ENCODE measurements at regions not wholly inside any gene's neighbourhood (a gene's known extent, or its start where the extent isn't known, plus 50 kb on each side); places are given as distances from the start of the nearest gene placed in this dataset.

DNA sequence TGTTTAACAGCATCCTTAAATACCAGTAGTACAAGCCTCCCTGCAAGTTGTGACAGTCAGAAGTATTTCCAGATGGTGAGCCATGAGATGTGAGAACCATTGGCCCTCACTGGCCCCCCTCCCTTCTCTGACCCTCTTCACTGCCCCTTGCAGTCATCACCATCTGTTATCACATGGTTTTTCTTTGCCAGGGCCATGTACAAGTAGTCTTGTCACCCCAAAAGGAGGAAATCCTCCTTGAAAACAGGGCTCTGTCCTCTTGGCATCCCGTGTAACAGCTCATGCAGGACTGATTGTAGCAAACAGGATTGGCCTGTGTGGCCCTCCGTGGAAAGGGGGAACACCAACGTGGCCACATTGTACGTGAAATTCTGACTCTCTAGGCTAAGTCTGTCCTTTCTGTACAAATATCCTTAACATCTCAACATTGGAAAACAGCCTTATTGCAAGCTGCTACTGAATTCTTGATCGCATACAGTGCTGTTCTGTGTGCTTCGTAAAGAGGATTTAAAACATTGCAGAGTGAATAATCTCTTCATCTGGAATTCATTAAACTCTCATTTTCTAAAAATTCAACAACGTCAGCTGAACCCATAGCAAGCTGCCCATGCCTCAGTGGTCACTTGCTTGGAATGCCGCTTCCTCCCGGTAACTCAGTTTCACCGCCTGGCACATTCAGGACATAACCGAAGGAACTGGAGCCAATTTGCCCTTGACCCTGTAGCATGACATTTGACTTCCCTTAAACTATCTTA is 171.7 kb downstream of the ATPSCKMT start:
- intact Hi-C loops (cut with DNase I) = no loop called here

DNA sequence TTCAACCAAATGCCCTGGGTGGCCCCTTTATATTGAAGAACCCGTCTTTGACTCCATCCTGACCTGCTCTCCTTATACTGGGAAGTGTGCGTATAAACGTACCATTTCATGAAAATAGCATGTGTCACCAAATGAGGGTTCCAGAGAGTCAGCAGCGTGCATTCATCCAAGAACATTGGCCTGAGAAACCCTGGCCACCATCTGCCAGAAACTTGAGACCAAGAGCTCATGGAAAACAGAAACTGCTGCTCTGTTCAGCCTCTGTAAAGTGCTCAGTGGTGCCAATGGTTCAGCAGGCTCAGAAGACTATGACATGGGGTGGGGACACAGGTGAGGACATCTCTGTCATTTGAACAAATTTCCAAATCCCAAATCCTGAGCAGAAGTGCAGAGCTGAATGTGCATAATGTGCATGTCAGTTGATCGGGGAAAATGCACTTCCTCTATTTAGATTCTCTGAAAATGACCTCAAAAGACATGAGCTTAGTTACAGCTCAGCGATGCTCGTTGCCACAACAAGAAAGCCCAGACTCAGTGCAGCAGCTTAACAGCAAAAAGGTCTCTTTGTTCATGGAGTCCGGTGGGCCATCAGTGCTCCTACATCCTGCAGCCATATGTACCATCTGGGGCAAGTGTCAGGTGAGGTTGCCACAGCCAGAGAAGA is 176.1 kb downstream of the ATPSCKMT start:
- FAIRE-seq (no peak), DNase-seq (peak in 1 of 5 donors; percentile 15)
- intact Hi-C loops (cut with DNase I) = no loop called here
- Histone ChIP-seq H3K4me1 (ENCODE audit: control insufficient read depth in 2 of 3, insufficient read depth in 2 of 3, low read depth in 1 of 3, low read length in 3 of 3) (no peaks in the 10 kb centered on the region), H3K36me3 (ENCODE audit: control insufficient read depth in 2 of 3, insufficient read depth in 3 of 3, low read length in 3 of 3) (no peaks in the 10 kb centered on the region), H3K27ac (ENCODE audit: low read depth in 2 of 2, low read length in 2 of 2) (no peak overlapping the region), H3K9ac (ENCODE audit: low read length in 3 of 3) (no peak overlapping the region), H3K27me3 (ENCODE audit: control insufficient read depth, insufficient read depth, low read length) (no peaks in the 10 kb centered on the region), H3K4me3 (ENCODE audit: low read length in 3 of 3) (no peak overlapping the region), H3K9me3 (ENCODE audit: control insufficient read depth in 2 of 3, insufficient read depth in 1 of 3, low read length in 3 of 3) (no peaks in the 10 kb centered on the region)
- TF ChIP-seq, protein P1, sequence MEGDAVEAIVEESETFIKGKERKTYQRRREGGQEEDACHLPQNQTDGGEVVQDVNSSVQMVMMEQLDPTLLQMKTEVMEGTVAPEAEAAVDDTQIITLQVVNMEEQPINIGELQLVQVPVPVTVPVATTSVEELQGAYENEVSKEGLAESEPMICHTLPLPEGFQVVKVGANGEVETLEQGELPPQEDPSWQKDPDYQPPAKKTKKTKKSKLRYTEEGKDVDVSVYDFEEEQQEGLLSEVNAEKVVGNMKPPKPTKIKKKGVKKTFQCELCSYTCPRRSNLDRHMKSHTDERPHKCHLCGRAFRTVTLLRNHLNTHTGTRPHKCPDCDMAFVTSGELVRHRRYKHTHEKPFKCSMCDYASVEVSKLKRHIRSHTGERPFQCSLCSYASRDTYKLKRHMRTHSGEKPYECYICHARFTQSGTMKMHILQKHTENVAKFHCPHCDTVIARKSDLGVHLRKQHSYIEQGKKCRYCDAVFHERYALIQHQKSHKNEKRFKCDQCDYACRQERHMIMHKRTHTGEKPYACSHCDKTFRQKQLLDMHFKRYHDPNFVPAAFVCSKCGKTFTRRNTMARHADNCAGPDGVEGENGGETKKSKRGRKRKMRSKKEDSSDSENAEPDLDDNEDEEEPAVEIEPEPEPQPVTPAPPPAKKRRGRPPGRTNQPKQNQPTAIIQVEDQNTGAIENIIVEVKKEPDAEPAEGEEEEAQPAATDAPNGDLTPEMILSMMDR (IDR thresholded peaks at IDR 0.05; ENCODE audit: borderline replicate concordance, extremely low read depth, insufficient read depth) = no peak

More for the DNA sequence above, 171.7 kb downstream of the ATPSCKMT start:
- no peak overlapping the region for H3K27ac ChIP-seq (ENCODE audit: low read depth in 2 of 2, low read length in 2 of 2)
- DNase-seq = peak in 1 of 5 donors; percentile 42
- no peaks in the 10 kb centered on the region for H3K9me3 ChIP-seq (ENCODE audit: control insufficient read depth in 2 of 3, insufficient read depth in 1 of 3, low read length in 3 of 3)
- H3K36me3 ChIP-seq (ENCODE audit: control insufficient read depth in 2 of 3, insufficient read depth in 3 of 3, low read length in 3 of 3) = no peaks in the 10 kb centered on the region
- no peak for FAIRE-seq
- no peaks in the 10 kb centered on the region for H3K4me1 ChIP-seq (ENCODE audit: control insufficient read depth in 2 of 3, insufficient read depth in 2 of 3, low read depth in 1 of 3, low read length in 3 of 3)
- H3K4me3 ChIP-seq (ENCODE audit: low read length in 3 of 3) = no peak overlapping the region
- TF ChIP-seq, protein P1 (IDR thresholded peaks at IDR 0.05; ENCODE audit: borderline replicate concordance, extremely low read depth, insufficient read depth) = no peak
- H3K27me3 ChIP-seq (ENCODE audit: control insufficient read depth, insufficient read depth, low read length) = no peaks in the 10 kb centered on the region
- H3K9ac ChIP-seq (ENCODE audit: low read length in 3 of 3) = no peak overlapping the region

DNA sequence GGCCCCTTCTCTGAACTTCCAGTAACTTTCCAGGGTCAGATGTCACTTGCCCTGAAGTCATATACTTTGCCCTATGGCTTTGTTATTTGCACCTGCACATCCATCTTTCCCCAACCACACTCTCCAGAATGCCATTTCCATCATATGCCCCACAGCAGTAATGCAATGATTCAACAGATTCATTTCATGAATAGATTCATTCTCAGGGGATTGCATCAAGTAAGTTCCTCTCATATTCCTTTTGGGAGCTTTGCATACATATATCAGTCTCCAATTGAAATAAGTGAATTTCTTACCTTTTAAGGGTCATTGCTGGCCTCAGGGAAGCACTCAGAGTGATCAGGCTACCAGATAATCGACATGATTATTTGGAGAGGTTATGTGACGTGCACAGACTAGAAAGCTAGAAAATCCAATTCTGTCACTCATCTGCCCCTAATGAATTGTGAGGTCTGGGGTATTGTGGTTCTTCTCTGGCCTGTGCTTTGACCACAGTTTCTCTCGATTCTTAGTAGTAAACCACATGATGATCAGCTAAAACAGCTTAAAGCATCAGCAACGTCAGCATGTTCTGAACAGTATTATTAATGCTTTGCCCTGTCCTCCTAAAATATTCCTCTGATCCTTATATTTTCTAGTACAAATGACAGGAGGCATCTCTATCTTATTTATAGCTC is 179.9 kb downstream of the ATPSCKMT start:
- H3K4me1 ChIP-seq (ENCODE audit: control insufficient read depth in 2 of 3, insufficient read depth in 2 of 3, low read depth in 1 of 3, low read length in 3 of 3) = no peaks in the 10 kb centered on the region
- FAIRE-seq (no peak), DNase-seq (no peak)
- no peak overlapping the region for H3K9ac ChIP-seq (ENCODE audit: low read length in 3 of 3)
- no peaks in the 10 kb centered on the region for H3K36me3 ChIP-seq (ENCODE audit: control insufficient read depth in 2 of 3, insufficient read depth in 3 of 3, low read length in 3 of 3)
- intact Hi-C loops (cut with DNase I) = no loop called here
- H3K27me3 ChIP-seq (ENCODE audit: control insufficient read depth, insufficient read depth, low read length) = no peaks in the 10 kb centered on the region
- no peak overlapping the region for H3K4me3 ChIP-seq (ENCODE audit: low read length in 3 of 3)
- TF ChIP-seq, protein P1 (IDR thresholded peaks at IDR 0.05; ENCODE audit: borderline replicate concordance, extremely low read depth, insufficient read depth) = no peak
- no peaks in the 10 kb centered on the region for H3K9me3 ChIP-seq (ENCODE audit: control insufficient read depth in 2 of 3, insufficient read depth in 1 of 3, low read length in 3 of 3)
- no peak overlapping the region for H3K27ac ChIP-seq (ENCODE audit: low read depth in 2 of 2, low read length in 2 of 2)
